NB4 (cell line): ENCODE measurements at regions not wholly inside any gene's neighbourhood (a gene's known extent, or its start where the extent isn't known, plus 50 kb on each side); places are given as distances from the start of the nearest gene placed in this dataset.

Source experiments
- DNase-seq: peaks from one replicate; pipeline ENCODE4 v3.0.0; 2010; ENCODE audit warnings: low read depth
- H3K4me3 ChIP-seq: one replicate; pipeline ENCODE4 v1.5.1; 2011; ENCODE audit warnings: mild to moderate bottlenecking, low read depth, low read length, moderate library complexity
- MYC ChIP-seq: IDR thresholded peaks from 2 replicates; pipeline ENCODE4 v1.6.1; 2011; ENCODE audit warnings: low read depth, low read length
- POLR2A ChIP-seq: IDR thresholded peaks from 2 replicates; pipeline ENCODE4 v1.6.1; 2011; ENCODE audit warnings: mild to moderate bottlenecking; ENCODE audit not compliant: insufficient read length; ENCODE audit errors: extremely low read depth
- TF ChIP-seq, protein P1 (sequence below): IDR thresholded peaks from one replicate; pipeline ENCODE4 v1.5.1; 2012; ENCODE audit warnings: low read depth, low read length
- TF ChIP-seq, protein P2 (sequence below): IDR thresholded peaks from 2 replicates; pipeline ENCODE4 v1.6.1; 2011; ENCODE audit warnings: low read depth, low read length

DNA sequence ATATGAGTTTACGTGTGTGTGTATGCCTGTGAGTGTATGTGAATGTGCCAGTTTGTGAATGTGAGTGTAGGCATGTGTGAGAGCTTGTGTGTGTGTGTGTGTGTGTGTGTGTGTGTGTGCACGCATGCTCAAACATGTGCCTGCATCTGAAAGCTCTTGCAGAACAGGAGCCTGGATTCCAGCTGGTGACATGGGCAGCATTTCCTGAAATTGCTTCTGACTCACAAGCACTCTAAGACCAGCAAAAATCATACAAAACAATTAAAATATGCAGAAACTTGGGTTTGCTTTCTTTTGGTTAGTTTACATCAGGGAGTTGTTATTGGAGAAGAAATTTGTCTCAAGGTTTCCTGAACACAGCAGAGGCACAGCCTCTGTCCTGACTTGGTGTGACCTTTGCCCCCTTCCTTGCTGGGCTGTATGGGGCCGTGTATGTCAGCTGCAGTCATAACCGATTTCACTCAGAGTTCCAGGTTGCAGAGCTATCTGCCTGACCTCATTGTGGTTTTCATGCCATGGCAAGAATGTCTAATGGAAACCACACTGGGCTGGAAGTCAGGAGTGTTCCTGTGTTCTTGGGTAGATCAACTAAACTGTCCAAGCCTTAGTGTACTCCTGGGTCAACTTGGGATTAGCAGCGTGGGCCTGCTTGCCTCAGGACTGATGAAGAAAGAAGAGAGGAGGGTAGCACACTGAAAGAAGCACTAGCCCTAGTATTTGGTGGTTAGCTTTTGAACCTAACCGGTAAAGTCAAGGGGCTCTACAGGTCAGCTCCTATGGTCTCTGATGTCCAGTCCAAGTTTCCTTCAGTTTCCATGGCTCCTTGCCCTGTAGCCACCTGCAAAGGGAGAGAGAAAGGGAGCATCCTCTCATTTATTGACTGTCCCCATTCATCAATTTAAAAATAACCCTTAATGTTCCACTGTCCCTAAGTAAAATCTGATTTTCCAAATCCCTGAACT, 143.7 kb downstream of the SNX19 start:
- TF ChIP-seq POLR2A, result no peak
- TF ChIP-seq, protein P1, sequence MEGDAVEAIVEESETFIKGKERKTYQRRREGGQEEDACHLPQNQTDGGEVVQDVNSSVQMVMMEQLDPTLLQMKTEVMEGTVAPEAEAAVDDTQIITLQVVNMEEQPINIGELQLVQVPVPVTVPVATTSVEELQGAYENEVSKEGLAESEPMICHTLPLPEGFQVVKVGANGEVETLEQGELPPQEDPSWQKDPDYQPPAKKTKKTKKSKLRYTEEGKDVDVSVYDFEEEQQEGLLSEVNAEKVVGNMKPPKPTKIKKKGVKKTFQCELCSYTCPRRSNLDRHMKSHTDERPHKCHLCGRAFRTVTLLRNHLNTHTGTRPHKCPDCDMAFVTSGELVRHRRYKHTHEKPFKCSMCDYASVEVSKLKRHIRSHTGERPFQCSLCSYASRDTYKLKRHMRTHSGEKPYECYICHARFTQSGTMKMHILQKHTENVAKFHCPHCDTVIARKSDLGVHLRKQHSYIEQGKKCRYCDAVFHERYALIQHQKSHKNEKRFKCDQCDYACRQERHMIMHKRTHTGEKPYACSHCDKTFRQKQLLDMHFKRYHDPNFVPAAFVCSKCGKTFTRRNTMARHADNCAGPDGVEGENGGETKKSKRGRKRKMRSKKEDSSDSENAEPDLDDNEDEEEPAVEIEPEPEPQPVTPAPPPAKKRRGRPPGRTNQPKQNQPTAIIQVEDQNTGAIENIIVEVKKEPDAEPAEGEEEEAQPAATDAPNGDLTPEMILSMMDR, result no peak
- TF ChIP-seq, protein P2, sequence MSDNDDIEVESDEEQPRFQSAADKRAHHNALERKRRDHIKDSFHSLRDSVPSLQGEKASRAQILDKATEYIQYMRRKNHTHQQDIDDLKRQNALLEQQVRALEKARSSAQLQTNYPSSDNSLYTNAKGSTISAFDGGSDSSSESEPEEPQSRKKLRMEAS, result no peak
- no peak for TF ChIP-seq MYC
- H3K4me3 ChIP-seq, result no peak overlapping the region
- peak; percentile 41 for DNase-seq

- H3K4me3 ChIP-seq, result no peak overlapping the region
- no peak for TF ChIP-seq POLR2A
- no peak for DNase-seq
Observed at GRCh38 chr11:130773244-130773820, 142.9 kb downstream of the SNX19 start.

DNA sequence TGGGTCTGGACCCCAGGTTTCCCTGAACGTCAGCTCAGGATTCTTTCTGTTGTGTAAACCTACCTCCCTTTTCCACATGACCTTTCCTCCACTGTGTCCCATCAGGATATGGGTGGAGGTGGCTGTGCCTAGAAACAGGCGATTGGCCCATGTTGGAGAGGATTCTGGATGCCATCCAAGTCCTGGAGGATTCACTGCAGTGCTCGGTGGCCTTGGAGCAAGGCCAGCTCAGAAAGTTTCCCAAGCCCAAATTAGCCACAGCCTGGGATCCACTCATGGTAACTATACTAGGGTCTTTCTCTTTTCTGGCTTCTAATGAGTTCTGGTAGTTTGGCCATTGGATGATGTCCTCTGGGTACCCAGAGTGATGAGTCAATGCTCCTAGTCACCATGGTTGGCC, 141.6 kb downstream of the SNX19 start:
- no peak overlapping the region for H3K4me3 ChIP-seq
- DNase-seq, result no peak
- TF ChIP-seq, protein P1, result no peak

DNA sequence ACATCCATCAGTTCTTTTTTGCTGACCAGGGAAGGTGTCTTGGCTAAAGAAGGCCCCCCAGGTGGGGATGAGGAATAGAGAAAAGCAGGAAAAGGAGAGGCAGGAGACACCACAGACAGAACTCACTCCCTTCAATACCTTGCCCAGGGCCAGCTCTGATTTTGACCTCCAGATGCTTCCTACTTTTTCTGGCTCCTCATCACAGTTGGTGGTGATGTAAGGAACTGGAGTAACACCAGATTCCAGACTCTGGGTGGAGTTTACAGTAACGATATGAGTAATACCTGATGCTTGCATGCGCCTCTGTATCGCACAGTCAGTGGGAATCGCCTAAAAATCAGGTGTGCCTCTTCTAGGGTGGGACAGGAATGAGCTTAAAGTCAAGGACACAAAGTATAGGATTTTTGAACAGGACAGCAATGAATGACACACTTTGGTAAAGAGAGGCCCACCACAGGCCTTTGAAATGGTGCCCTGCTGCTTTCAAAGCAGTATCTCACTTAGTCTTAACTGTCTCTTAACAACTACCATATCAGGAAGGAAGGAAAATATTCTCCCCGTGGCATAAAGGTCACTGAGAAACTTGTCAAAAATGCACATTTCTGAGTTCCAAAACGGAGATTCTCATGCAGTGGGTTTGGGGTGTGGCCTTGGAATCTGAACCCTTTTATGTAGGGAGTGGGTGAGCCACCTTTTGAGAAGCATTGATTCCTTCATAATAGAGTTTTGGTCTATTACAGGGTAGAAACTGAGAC, 140.8 kb downstream of the SNX19 start:
- DNase-seq, result no peak
- H3K4me3 ChIP-seq, result no peak overlapping the region
- no peak for TF ChIP-seq POLR2A
- no peak for TF ChIP-seq MYC
- TF ChIP-seq, protein P2, result no peak
- TF ChIP-seq, protein P1, result no peak

DNA sequence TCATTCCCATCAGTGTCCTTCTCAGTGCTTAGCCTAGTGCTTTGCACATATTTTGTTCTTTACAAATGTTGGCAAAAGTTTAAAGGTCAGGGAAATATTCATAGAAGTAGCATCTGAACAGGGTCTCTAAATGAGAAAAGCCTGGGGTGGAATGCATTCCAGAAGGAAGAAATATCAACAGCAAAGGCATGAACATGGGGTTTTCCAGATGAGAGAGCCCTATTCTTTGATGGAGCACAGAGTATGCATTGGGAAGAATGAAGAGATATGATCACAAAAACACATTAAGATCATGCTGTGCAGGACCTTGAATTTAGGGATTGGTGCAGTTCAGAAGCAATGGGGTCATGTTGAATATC, 140.2 kb downstream of the SNX19 start:
- TF ChIP-seq MYC (no peak), POLR2A (no peak)
- TF ChIP-seq, protein P2, result no peak
- TF ChIP-seq, protein P1, result no peak
- no peak overlapping the region for H3K4me3 ChIP-seq
- DNase-seq, result no peak

- TF ChIP-seq, protein P1, result no peak
- TF ChIP-seq, protein P2, result no peak
- TF ChIP-seq MYC (no peak), POLR2A (no peak)
- H3K4me3 ChIP-seq, result no peak overlapping the region
- no peak for DNase-seq
Observed at GRCh38 chr11:130778026-130778425, 138.3 kb downstream of the SNX19 start.
